ENCODE measurements at regions not wholly inside any gene's neighbourhood (a gene's known extent, or its start where the extent isn't known, plus 50 kb on each side); places are given as distances from the start of the nearest gene placed in this dataset.

GRCh38 chr9:134216961-134217360, 52.6 kb upstream of the RNU6ATAC start:
- Mint-ChIP-seq H3K4me3 (no peak overlapping the region), H3K36me3 (ENCODE audit: low read depth) (no peaks in the 10 kb centered on the region), H3K9me3 (peaks cover 4% of the 10 kb centered on the region), H3K27me3 (no peaks in the 10 kb centered on the region), H3K4me1 (ENCODE audit: low read depth) (no peaks in the 10 kb centered on the region), H3K27ac (no peak overlapping the region)
- no peak for DNase-seq
- intact Hi-C loops (cut with micrococcal nuclease): no loop called here
- no peak for TF ChIP-seq CTCF (IDR thresholded peaks at IDR 0.05)
- ATAC-seq: no peak
- CTCF ChIA-PET: interaction anchor here (1.2 to 2.1 kb wide), 2 partner anchors 27 to 47 kb away, joined by 3 to 7 read pairs; no protein-coding TSS in a partner anchor
- POLR2A ChIA-PET: no interaction called here

GRCh38 chr9:134217431-134218210, 53.3 kb upstream of the RNU6ATAC start:
- CTCF ChIA-PET: interaction anchor here (1.1 to 2.1 kb wide), 3 partner anchors 9 to 48 kb away, joined by 3 to 7 read pairs (median 5); no protein-coding TSS in a partner anchor
- no peaks in the 10 kb centered on the region for H3K27me3 Mint-ChIP-seq
- ATAC-seq (no peak), DNase-seq (peak; percentile 23)
- peaks cover 4% of the 10 kb centered on the region for H3K9me3 Mint-ChIP-seq
- POLR2A ChIA-PET: no interaction called here
- H3K4me1 Mint-ChIP-seq (ENCODE audit: low read depth): no peaks in the 10 kb centered on the region
- peak; percentile 7 for TF ChIP-seq CTCF (IDR thresholded peaks at IDR 0.05)
- H3K27ac Mint-ChIP-seq: no peak overlapping the region
- H3K4me3 Mint-ChIP-seq: no peak overlapping the region
- intact Hi-C loops (cut with micrococcal nuclease): no loop called here
- H3K36me3 Mint-ChIP-seq (ENCODE audit: low read depth): no peaks in the 10 kb centered on the region

- intact Hi-C loops (cut with micrococcal nuclease): no loop called here
- ChIA-PET POLR2A (no interaction called here), CTCF (interaction anchor here (1.1 to 2.1 kb wide), 3 partner anchors 9 to 48 kb away, joined by 3 to 7 read pairs (median 5); no protein-coding TSS in a partner anchor)
- Mint-ChIP-seq H3K36me3 (ENCODE audit: low read depth) (no peaks in the 10 kb centered on the region), H3K9me3 (no peaks in the 10 kb centered on the region), H3K4me1 (ENCODE audit: low read depth) (no peaks in the 10 kb centered on the region), H3K27me3 (no peaks in the 10 kb centered on the region), H3K27ac (no peak overlapping the region), H3K4me3 (no peak overlapping the region)
- DNase-seq (no peak), ATAC-seq (no peak)
- TF ChIP-seq CTCF (IDR thresholded peaks at IDR 0.05): no peak
These were observed 53.9 kb upstream of the RNU6ATAC start for GRCh38 chr9:134218230-134218629.

- H3K27me3 Mint-ChIP-seq: no peaks in the 10 kb centered on the region
- intact Hi-C loops (cut with micrococcal nuclease): no loop called here
- no peaks in the 10 kb centered on the region for H3K4me1 Mint-ChIP-seq (ENCODE audit: low read depth)
- no peak overlapping the region for H3K4me3 Mint-ChIP-seq
- POLR2A ChIA-PET: no interaction called here
- CTCF ChIA-PET: no interaction called here
- H3K9me3 Mint-ChIP-seq: no peaks in the 10 kb centered on the region
- no peak for TF ChIP-seq CTCF (IDR thresholded peaks at IDR 0.05)
- DNase-seq: no peak
- no peaks in the 10 kb centered on the region for H3K36me3 Mint-ChIP-seq (ENCODE audit: low read depth)
- H3K27ac Mint-ChIP-seq: no peak overlapping the region
- ATAC-seq: no peak
These were observed 55.3 kb upstream of the RNU6ATAC start for GRCh38 chr9:134219646-134220060.

- no peak overlapping the region for H3K27ac Mint-ChIP-seq
- intact Hi-C loops (cut with micrococcal nuclease): no loop called here
- no peak for TF ChIP-seq CTCF (IDR thresholded peaks at IDR 0.05)
These were observed 55.9 kb upstream of the RNU6ATAC start for GRCh38 chr9:134220311-134220710.

More at GRCh38 chr9:134220311-134220710, 55.9 kb upstream of the RNU6ATAC start:
- POLR2A ChIA-PET: no interaction called here
- DNase-seq (no peak), ATAC-seq (no peak)
- Mint-ChIP-seq H3K27me3 (no peaks in the 10 kb centered on the region), H3K36me3 (ENCODE audit: low read depth) (no peaks in the 10 kb centered on the region), H3K9me3 (no peaks in the 10 kb centered on the region), H3K4me1 (ENCODE audit: low read depth) (no peaks in the 10 kb centered on the region), H3K4me3 (no peak overlapping the region)
- CTCF ChIA-PET: no interaction called here

Measured in activated CD8-positive, alpha-beta T cell treated with anti-CD3 and anti-CD28 coated beads for 36 hours (primary cell).